Dendritic cell treated with granulocyte-macrophage colony-stimulating factor and Interleukin-4, amounts not matched to agents 40 ng/mL and 50 ng/mL, for 4 days (primary cell): ENCODE measurements at regions not wholly inside any gene's neighbourhood (a gene's known extent, or its start where the extent isn't known, plus 50 kb on each side); places are given as distances from the start of the nearest gene placed in this dataset.
"Not testable (repeated sequence)": the region's sequence is repeated elsewhere in the genome, so short reads cannot be mapped to it uniquely, and the experiment has no call there.

ENCODE experiments used
- H3K27ac Mint-ChIP-seq: one replicate; pipeline ENCODE4 v1.8.0; 2022; ENCODE audit warnings: mild to moderate bottlenecking, mixed read lengths
- H3K27me3 Mint-ChIP-seq: one replicate; pipeline ENCODE4 v1.8.0; 2022; ENCODE audit warnings: mild to moderate bottlenecking, mixed read lengths
- H3K36me3 Mint-ChIP-seq: one replicate; pipeline ENCODE4 v1.8.0; 2022; ENCODE audit warnings: low read depth, mixed read lengths
- H3K4me1 Mint-ChIP-seq: one replicate; pipeline ENCODE4 v1.8.0; 2022; ENCODE audit warnings: low read depth, mixed read lengths
- H3K4me3 Mint-ChIP-seq: one replicate; pipeline ENCODE4 v1.8.0; 2022; ENCODE audit warnings: mild to moderate bottlenecking, moderate library complexity, mixed read lengths
- H3K9me3 Mint-ChIP-seq: one replicate; pipeline ENCODE4 v1.8.0; 2022; ENCODE audit warnings: mixed read lengths
- intact Hi-C: fragments of 100-400 bp; cut with micrococcal nuclease; formaldehyde crosslinking; loops from one replicate; pipeline ENCODE4 v1.15.0; 2022

DNA sequence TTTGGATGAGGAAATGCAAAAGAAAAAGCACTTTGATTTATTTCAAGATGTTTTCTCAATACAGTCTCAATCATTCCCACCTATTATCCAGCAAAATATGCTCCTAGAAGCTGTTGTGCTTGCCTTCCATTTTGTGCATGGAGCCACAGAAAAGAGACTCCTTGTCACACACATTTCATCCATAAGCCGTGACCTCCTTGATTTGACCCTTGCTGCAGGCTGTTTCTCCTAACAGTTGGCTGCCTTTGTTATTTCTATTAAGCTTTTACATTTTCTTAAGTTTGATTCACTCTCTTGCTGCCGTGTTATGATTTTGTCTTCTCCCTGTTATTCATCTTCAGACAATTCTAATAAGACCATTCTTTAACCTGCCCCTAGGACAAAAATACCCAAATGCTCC is 124.2 kb upstream of the PLAAT1 start:
- Mint-ChIP-seq H3K4me1 (no peaks in the 10 kb centered on the region), H3K9me3 (no peaks in the 10 kb centered on the region), H3K36me3 (no peaks in the 10 kb centered on the region), H3K27ac (no peak overlapping the region), H3K27me3 (no peaks in the 10 kb centered on the region), H3K4me3 (no peak overlapping the region)
- intact Hi-C loops, result no loop called here

DNA sequence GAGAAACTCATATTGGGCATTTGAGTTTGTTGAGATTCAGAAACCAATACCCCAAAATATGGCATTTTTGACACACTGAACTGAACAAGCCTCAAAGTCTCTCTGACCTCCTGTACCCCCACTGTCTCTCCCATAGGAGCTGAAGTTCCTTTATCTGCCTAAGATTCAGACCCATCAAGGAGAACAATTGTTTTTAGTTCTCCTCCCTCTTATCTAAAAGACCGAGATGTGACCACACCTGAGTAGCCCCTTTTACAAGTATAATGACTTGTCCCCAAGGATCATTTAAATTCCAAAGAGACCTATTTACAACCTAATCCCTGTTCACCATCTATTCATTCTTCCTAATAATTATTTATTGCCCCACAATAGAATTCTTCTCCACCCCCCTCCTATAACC is 122.1 kb upstream of the PLAAT1 start:
- Mint-ChIP-seq H3K27me3 (no peaks in the 10 kb centered on the region), H3K9me3 (no peaks in the 10 kb centered on the region), H3K27ac (no peak overlapping the region), H3K4me3 (no peak overlapping the region), H3K4me1 (no peaks in the 10 kb centered on the region), H3K36me3 (no peaks in the 10 kb centered on the region)
- intact Hi-C loops, result no loop called here

DNA sequence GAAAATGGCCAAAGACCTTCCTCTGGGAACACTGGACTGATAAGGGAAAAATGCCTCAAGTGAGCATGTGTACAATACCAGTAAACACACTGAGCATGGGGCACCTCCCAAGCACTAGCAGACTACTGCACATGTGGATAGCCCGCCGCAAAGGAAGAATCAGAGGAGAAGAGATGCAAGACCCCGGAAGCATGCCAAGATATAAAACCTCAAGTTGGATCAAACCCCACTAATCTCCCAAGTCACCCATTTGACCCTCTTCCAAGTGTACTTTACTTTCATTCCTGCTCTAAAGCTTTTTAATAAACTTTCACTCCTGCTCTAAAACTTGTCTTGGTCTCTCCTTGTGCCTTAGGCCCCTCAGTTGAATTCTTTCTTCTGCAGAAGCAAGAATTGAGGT is 121.1 kb upstream of the PLAAT1 start:
- Mint-ChIP-seq H3K27me3 (no peaks in the 10 kb centered on the region), H3K4me1 (no peaks in the 10 kb centered on the region), H3K36me3 (no peaks in the 10 kb centered on the region), H3K27ac (no peak overlapping the region), H3K4me3 (no peak overlapping the region), H3K9me3 (no peaks in the 10 kb centered on the region)
- intact Hi-C loops, result no loop called here

DNA sequence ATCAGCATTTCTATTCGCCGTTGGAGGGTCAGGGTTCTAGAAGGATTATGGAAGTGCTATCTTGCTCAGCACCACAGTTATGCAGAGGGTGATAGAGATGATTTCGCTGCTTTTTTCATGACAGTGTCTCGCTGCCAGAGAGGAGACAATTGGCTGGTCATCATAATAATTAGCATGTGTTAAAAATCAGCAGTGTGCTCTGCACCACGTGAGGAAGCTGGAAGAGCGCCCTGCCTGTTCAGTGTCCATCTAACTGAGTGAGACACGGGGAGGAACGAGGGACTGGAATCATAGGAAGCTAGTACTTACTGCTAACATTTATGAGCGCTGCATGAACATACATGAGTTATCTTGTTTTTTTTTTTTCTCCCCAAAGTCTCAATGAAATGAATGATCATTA is 116.2 kb upstream of the PLAAT1 start:
- Mint-ChIP-seq H3K4me3 (no peak overlapping the region), H3K27ac (no peak overlapping the region), H3K9me3 (no peaks in the 10 kb centered on the region), H3K27me3 (no peaks in the 10 kb centered on the region), H3K36me3 (no peaks in the 10 kb centered on the region), H3K4me1 (no peaks in the 10 kb centered on the region)
- intact Hi-C loops, result no loop called here

DNA sequence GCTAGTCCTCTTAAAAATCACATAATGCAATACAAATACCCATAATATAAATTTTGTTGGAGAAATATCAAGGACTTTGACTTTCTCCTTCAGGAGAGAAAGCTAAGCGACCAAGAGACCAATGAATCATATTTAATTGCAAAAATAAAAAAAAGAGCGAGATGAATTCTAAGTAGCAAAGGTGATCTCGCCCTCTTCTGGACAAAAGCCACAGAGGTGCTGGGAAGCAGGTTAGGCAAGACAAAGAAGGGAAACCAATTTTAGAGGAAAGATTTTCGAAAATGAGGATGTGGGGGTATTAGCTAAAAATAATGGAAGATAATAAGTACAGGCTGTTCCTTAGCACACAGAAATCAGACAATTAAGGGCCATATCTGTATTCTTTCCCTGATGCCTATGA is 111.4 kb upstream of the PLAAT1 start:
- no peaks in the 10 kb centered on the region for H3K27me3 Mint-ChIP-seq
- no peaks in the 10 kb centered on the region for H3K9me3 Mint-ChIP-seq
- H3K36me3 Mint-ChIP-seq, result no peaks in the 10 kb centered on the region
- no peak overlapping the region for H3K27ac Mint-ChIP-seq
- no peak overlapping the region for H3K4me3 Mint-ChIP-seq
- intact Hi-C loops, result no loop called here
- no peaks in the 10 kb centered on the region for H3K4me1 Mint-ChIP-seq

DNA sequence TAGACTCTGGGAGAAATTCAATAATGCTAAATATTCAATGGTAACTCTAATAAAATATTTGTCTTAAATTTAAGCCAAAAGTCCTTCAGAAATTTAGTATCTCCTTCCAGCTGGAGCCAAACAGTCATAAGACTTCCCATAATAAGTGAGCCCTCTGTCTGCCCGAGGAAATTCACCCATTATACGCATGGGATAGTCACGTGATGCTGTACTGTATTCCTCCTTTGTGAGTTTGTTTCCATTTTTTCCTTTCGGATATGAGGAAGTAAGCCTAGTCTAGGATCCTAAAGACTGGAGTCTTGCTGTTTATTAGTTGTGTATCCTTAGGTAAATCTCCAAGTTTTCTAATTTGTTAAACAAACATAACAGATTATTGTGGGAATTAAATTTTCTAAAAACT is 110.4 kb upstream of the PLAAT1 start:
- H3K27me3 Mint-ChIP-seq, result no peaks in the 10 kb centered on the region
- no peaks in the 10 kb centered on the region for H3K9me3 Mint-ChIP-seq
- H3K4me1 Mint-ChIP-seq, result no peaks in the 10 kb centered on the region
- H3K4me3 Mint-ChIP-seq, result no peak overlapping the region
- H3K27ac Mint-ChIP-seq, result no peak overlapping the region
- H3K36me3 Mint-ChIP-seq, result no peaks in the 10 kb centered on the region
- intact Hi-C loops, result no loop called here

DNA sequence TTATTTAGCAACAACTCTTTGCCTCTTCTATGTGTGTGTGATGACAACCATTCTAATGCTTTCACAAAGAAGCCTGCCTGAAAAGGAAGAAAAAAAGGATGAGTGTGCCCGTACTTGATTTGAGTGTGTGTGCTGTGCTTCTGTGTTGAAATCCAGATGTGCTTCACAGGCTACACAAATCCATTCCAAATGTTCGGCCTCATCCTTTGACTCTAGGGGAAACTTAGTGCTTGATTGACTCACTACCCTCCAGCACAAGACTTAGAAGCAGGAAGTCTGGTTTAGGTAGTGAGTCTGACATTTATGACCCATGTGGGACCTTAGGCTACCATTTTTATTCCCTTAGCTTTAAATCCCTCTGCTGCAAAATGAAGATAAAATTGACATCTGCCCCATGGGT is 108.8 kb upstream of the PLAAT1 start:
- H3K4me3 Mint-ChIP-seq, result no peak overlapping the region
- H3K4me1 Mint-ChIP-seq, result no peaks in the 10 kb centered on the region
- intact Hi-C loops, result no loop called here
- H3K27ac Mint-ChIP-seq, result no peak overlapping the region
- H3K27me3 Mint-ChIP-seq, result no peaks in the 10 kb centered on the region
- no peaks in the 10 kb centered on the region for H3K9me3 Mint-ChIP-seq
- H3K36me3 Mint-ChIP-seq, result no peaks in the 10 kb centered on the region

DNA sequence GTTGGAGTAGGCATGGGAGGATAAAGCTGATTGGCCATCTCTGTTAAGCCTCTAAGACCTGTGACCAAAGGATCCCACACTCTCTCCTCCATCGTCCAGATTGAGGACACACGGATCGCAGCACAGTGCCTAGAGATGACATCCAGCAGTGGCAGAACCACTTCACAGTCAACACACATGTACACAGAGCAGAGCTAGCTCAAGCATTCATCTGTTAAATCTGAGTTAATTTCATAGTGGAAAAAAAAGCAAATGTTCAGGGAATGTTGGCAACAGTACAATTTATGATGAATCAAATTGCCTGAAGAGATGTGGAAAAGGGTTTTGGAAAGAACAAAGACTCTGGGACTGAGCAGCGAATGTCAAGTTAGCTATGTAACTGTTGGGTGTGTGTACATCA is 108.1 kb upstream of the PLAAT1 start:
- no peaks in the 10 kb centered on the region for H3K9me3 Mint-ChIP-seq
- H3K27me3 Mint-ChIP-seq, result no peaks in the 10 kb centered on the region
- no peaks in the 10 kb centered on the region for H3K36me3 Mint-ChIP-seq
- H3K4me1 Mint-ChIP-seq, result no peaks in the 10 kb centered on the region
- no peak overlapping the region for H3K27ac Mint-ChIP-seq
- no peak overlapping the region for H3K4me3 Mint-ChIP-seq
- intact Hi-C loops, result no loop called here

DNA sequence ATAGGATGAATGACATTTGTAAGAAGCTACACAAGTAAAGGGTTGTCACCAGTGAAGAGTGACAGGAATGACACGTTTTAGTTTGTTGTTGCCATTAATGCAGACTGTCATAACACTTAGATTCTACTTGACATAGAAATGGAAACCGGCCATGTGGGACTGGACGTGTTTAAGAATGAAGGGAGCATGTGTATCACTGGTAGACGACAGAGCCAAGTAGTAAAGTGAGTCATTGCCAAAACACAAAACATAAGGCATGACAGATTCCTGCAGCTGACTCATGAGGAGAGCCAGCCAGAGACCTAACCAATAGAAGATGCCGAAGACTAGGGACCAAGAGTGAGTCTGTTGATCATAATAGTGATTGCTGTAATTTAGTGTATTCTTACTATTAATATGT is 106.2 kb upstream of the PLAAT1 start:
- Mint-ChIP-seq H3K36me3 (no peaks in the 10 kb centered on the region), H3K4me3 (no peak overlapping the region), H3K9me3 (no peaks in the 10 kb centered on the region), H3K27me3 (no peaks in the 10 kb centered on the region), H3K4me1 (no peaks in the 10 kb centered on the region), H3K27ac (no peak overlapping the region)
- intact Hi-C loops, result no loop called here

DNA sequence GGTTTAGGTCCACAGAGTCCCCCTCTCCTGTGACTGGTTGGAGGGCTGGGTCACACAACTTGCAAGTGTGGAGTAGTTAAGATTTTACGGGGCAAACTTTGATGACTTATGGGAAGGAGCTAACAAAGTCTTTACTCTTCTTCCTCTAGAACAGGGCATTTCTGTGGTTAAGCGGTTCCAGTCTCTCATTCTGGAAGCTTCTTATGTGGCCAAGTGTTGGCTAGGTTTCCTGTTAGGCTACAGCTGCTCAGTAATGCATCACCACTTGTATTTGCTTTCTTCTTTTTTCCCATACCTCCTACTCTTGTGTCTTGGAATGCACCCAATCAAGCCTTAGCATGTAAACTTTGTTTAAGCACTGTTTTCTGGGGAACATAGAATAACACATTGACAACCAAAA is 100.6 kb upstream of the PLAAT1 start:
- intact Hi-C loops, result no loop called here
- Mint-ChIP-seq H3K4me3 (no peak overlapping the region), H3K9me3 (peaks cover 10% of the 10 kb centered on the region), H3K4me1 (no peaks in the 10 kb centered on the region), H3K27ac (no peak overlapping the region), H3K27me3 (no peaks in the 10 kb centered on the region), H3K36me3 (no peaks in the 10 kb centered on the region)

DNA sequence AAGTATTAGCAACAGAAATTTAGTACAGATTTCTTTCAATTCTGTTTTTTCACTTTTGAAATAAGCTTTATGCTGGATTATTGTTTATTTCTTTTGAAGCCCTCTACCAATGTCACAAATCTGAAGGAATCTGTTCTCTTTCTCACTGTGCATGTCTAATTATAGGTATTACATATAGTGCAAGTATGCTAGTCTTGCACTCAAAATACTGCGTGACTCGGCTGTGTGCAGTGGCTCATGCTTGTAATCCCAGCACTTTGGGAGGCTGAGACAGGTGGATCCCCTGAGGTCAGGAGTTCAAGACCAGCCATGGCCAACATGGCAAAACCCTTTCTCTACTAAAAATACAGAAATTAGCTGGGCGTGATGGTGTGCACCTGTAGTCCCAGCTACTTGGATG is 95.8 kb upstream of the PLAAT1 start:
- no peaks in the 10 kb centered on the region for H3K36me3 Mint-ChIP-seq
- intact Hi-C loops, result no loop called here
- no peaks in the 10 kb centered on the region for H3K27me3 Mint-ChIP-seq
- no peak overlapping the region for H3K27ac Mint-ChIP-seq
- H3K4me3 Mint-ChIP-seq, result no peak overlapping the region
- H3K9me3 Mint-ChIP-seq, result peaks cover 8% of the 10 kb centered on the region
- no peaks in the 10 kb centered on the region for H3K4me1 Mint-ChIP-seq

DNA sequence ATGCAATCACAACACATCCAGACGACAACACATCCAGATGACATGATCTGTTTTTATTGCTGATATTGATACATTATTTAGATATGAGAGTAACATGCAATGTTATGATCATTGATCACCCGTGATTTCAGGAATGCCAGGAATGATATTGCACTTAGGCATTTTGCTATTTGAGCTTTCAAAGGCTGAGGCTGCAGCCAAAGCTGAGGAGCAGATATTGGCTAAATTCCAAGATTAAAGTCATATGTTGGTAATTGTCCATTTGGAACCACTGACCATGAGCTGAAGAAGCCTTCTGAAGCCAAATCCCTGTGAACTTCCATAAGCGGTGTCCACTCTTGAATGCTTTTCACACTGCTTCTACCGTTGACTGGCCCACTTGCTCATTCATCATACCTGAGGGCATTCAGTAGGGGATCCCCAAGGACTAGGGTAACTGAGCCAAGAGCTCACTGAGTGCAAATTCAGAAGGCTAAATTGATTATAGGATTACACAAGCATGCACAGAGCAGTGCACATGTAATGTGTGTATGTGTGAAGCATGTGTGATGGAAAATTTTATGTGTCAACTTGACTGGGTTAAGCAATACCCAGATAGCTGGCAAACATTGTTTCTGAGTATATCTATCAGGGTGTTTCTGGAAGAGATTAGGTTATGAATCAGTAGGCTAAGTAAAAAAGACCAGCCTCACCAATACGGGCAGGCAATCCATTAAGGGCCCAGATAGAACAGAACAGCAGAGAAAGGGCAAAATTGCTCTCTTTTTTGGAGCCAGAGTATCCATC is 92.1 kb upstream of the PLAAT1 start:
- intact Hi-C loops, result no loop called here
- Mint-ChIP-seq H3K27me3 (no peaks in the 10 kb centered on the region), H3K27ac (no peak overlapping the region), H3K36me3 (no peaks in the 10 kb centered on the region), H3K4me1 (no peaks in the 10 kb centered on the region), H3K4me3 (no peak overlapping the region), H3K9me3 (no peaks in the 10 kb centered on the region)

DNA sequence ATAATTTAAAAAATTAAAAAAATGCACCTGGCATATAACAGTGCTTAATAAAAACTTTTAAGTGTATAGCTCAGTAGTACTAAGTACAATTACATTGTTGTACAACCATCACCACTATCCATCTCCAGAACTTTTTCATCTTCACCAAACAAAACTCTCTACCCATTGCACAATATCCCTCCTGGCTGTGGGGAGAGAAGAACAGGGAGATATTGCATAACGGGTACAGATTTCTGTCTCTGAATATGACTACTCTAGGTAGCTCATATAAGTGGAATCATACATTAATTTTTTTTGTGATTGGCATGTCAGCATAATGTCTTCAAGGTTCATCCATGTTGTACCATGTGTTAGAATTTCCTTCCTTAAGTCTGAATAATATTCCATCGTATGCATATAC is 91.0 kb upstream of the PLAAT1 start:
- no peak overlapping the region for H3K4me3 Mint-ChIP-seq
- no peak overlapping the region for H3K27ac Mint-ChIP-seq
- H3K36me3 Mint-ChIP-seq, result no peaks in the 10 kb centered on the region
- no peaks in the 10 kb centered on the region for H3K4me1 Mint-ChIP-seq
- no peaks in the 10 kb centered on the region for H3K27me3 Mint-ChIP-seq
- intact Hi-C loops, result no loop called here
- no peaks in the 10 kb centered on the region for H3K9me3 Mint-ChIP-seq

DNA sequence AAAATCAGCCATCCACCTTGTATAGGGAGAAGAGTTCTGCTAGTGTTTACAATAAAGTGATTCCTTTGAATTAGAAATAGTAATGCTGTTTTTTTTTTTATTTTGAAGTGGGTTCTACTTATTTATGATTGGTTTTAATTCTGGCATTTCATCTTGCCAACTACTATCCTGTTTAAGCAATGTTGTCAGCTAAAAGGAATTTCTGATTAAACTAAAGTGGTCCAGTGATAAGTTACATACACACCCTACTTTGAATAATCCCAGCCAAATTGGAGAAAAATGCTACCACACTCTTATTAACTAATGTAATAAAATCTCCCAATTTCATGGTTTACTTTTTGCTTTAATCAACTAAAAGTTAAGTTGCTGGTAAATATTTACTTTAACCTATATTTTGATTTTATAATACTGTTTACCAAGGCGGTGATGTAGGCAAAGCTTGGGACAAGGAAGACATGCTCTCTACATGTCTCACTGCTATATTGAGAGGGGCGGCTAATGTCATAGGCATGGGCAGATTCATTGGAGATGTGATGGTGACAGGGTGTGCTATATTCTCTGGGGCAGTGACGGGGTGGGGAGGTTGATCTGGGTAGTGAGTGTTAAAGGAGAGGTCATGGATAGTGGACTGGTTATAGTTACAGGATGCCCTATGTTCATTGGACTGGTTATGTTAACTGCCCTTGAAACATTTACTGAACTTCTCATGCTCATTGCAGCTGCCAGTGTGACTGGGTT is 85.8 kb upstream of the PLAAT1 start:
- intact Hi-C loops, H3K4me1 Mint-ChIP-seq, H3K27ac Mint-ChIP-seq, H3K36me3 Mint-ChIP-seq, H3K4me3 Mint-ChIP-seq, H3K9me3 Mint-ChIP-seq, H3K27me3 Mint-ChIP-seq: not testable (repeated sequence)

DNA sequence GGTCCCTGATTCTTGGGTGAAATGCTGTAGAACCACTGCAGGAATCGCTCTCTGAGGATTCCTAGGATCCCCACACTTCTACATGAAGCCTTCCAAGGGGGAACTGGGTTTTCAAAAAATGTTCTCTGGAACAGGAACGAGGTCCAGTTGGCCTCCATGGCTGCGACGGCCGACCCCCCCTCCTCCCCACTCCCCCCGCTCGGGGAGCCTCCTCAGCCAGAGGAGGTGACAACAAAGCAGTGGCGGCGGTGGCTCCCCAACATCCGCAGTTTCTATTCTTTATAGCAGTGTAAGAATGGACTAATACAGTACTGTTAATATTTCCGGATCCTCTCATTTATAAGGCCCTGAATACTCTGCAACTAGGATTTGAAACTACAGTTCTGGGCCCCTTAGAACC is 84.0 kb upstream of the PLAAT1 start:
- no peak overlapping the region for H3K4me3 Mint-ChIP-seq

More for the DNA sequence above, 84.0 kb upstream of the PLAAT1 start:
- intact Hi-C loops, result no loop called here
- Mint-ChIP-seq H3K36me3 (no peaks in the 10 kb centered on the region), H3K27me3 (no peaks in the 10 kb centered on the region), H3K27ac (no peak overlapping the region), H3K4me1 (no peaks in the 10 kb centered on the region), H3K9me3 (no peaks in the 10 kb centered on the region)
